HG03066 (cell line): ENCODE measurements at regions not wholly inside any gene's neighbourhood (a gene's known extent, or its start where the extent isn't known, plus 50 kb on each side); places are given as distances from the start of the nearest gene placed in this dataset.
"Not testable (repeated sequence)": the region's sequence is repeated elsewhere in the genome, so short reads cannot be mapped to it uniquely, and the experiment has no call there.

Experiments
- ATAC-seq: cut with Tn5 transposase; IDR thresholded peaks from one replicate; pipeline ENCODE4 v1.9.1; 2021; ENCODE audit warnings: low read depth; ENCODE audit not compliant: unreplicated experiment

- ATAC-seq, result peak; percentile 39
Observed at GRCh38 chr5:18745042-18745987, 1111.1 kb downstream of the TAF11L14 start.

GRCh38 chr5:18745988-18746615 is 1111.8 kb downstream of the TAF11L14 start:
- ATAC-seq, result peak; percentile 61

- ATAC-seq, result peak; percentile 20
Observed at GRCh38 chr5:18749763-18750162, 1115.5 kb downstream of the TAF11L14 start.

- no peak for ATAC-seq
Observed at GRCh38 chr5:18752317-18752716, 1118.1 kb downstream of the TAF11L14 start.

- no peak for ATAC-seq
Observed at GRCh38 chr5:18754201-18754600, 1119.9 kb downstream of the TAF11L14 start.

GRCh38 chr5:18761801-18762200 is 1127.5 kb downstream of the TAF11L14 start:
- ATAC-seq, result peak; percentile 79

GRCh38 chr5:18764161-18764560 is 1129.9 kb downstream of the TAF11L14 start:
- no peak for ATAC-seq

- no peak for ATAC-seq
Observed at GRCh38 chr5:18765304-18765703, 1131.0 kb downstream of the TAF11L14 start.

GRCh38 chr5:18771097-18771610 is 1136.9 kb downstream of the TAF11L14 start:
- ATAC-seq, result no peak

GRCh38 chr5:18772475-18772874 is 1138.2 kb downstream of the TAF11L14 start:
- no peak for ATAC-seq

GRCh38 chr5:18778225-18778624 is 1144.0 kb downstream of the TAF11L14 start:
- ATAC-seq, result no peak

GRCh38 chr5:18789218-18789998 is 1155.1 kb downstream of the TAF11L14 start:
- no peak for ATAC-seq

- ATAC-seq, result no peak
Observed at GRCh38 chr5:18792145-18792544, 1157.9 kb downstream of the TAF11L14 start.

GRCh38 chr5:18797222-18797621 is 1163.0 kb downstream of the TAF11L14 start:
- ATAC-seq, result no peak

- no peak for ATAC-seq
Observed at GRCh38 chr5:18798058-18798457, 1163.8 kb downstream of the TAF11L14 start.

- ATAC-seq, result no peak
Observed at GRCh38 chr5:18799482-18800128, 1165.3 kb downstream of the TAF11L14 start.

- no peak for ATAC-seq
Observed at GRCh38 chr5:18800293-18801025, 1166.2 kb downstream of the TAF11L14 start.

- ATAC-seq, result not testable (repeated sequence)
Observed at GRCh38 chr5:18801413-18801812, 1167.2 kb downstream of the TAF11L14 start.

- no peak for ATAC-seq
Observed at GRCh38 chr5:18802336-18802735, 1168.1 kb downstream of the TAF11L14 start.

GRCh38 chr5:18805376-18805775 is 1171.1 kb downstream of the TAF11L14 start:
- ATAC-seq, result no peak
